ENCODE measurements at regions not wholly inside any gene's neighbourhood (a gene's known extent, or its start where the extent isn't known, plus 50 kb on each side); places are given as distances from the start of the nearest gene placed in this dataset.
"Not testable (repeated sequence)": the region's sequence is repeated elsewhere in the genome, so short reads cannot be mapped to it uniquely, and the experiment has no call there.

- H3K4me1 Mint-ChIP-seq; H3K27me3 Mint-ChIP-seq; DNase-seq (ENCODE audit: low spot score in 2 of 2); H3K4me3 Mint-ChIP-seq; H3K36me3 Mint-ChIP-seq; H3K9me3 Mint-ChIP-seq; H3K27ac Mint-ChIP-seq; ATAC-seq (ENCODE audit: low read depth): not testable (repeated sequence)
Observed at GRCh38 chr2:111457191-111457590, 336.5 kb downstream of the BCL2L11 start.

GRCh38 chr2:111460901-111461300 is 340.2 kb downstream of the BCL2L11 start:
- not testable (repeated sequence) for H3K4me3 Mint-ChIP-seq

GRCh38 chr2:111461831-111462230 is 341.1 kb downstream of the BCL2L11 start:
- not testable (repeated sequence) for H3K4me3 Mint-ChIP-seq; H3K36me3 Mint-ChIP-seq; H3K4me1 Mint-ChIP-seq; H3K9me3 Mint-ChIP-seq; H3K27me3 Mint-ChIP-seq; H3K27ac Mint-ChIP-seq; DNase-seq (ENCODE audit: low spot score in 2 of 2); ATAC-seq (ENCODE audit: low read depth)

More at GRCh38 chr2:111460901-111461300, 340.2 kb downstream of the BCL2L11 start:
- H3K36me3 Mint-ChIP-seq; ATAC-seq (ENCODE audit: low read depth); H3K27me3 Mint-ChIP-seq; H3K27ac Mint-ChIP-seq; DNase-seq (ENCODE audit: low spot score in 2 of 2); H3K4me1 Mint-ChIP-seq; H3K9me3 Mint-ChIP-seq: not testable (repeated sequence)

- not testable (repeated sequence) for H3K4me3 Mint-ChIP-seq; H3K27me3 Mint-ChIP-seq; DNase-seq (ENCODE audit: low spot score in 2 of 2); H3K27ac Mint-ChIP-seq; H3K36me3 Mint-ChIP-seq; H3K4me1 Mint-ChIP-seq; H3K9me3 Mint-ChIP-seq; ATAC-seq (ENCODE audit: low read depth)
Observed at GRCh38 chr2:111462572-111462971, 341.9 kb downstream of the BCL2L11 start.

- H3K9me3 Mint-ChIP-seq; DNase-seq (ENCODE audit: low spot score in 2 of 2); H3K36me3 Mint-ChIP-seq; H3K4me1 Mint-ChIP-seq; H3K27me3 Mint-ChIP-seq; H3K4me3 Mint-ChIP-seq: not testable (repeated sequence)
- H3K27ac Mint-ChIP-seq: peak overlapping the region; percentile 47
- peak; percentile 9 for ATAC-seq (ENCODE audit: low read depth)
Observed at GRCh38 chr2:111463238-111463848, 342.6 kb downstream of the BCL2L11 start.

GRCh38 chr2:111463956-111464355 is 343.2 kb downstream of the BCL2L11 start:
- DNase-seq (ENCODE audit: low spot score in 2 of 2) (peak in 1 of 2 donors; percentile 29), ATAC-seq (ENCODE audit: low read depth) (peak; percentile 98)
- not testable (repeated sequence) for H3K9me3 Mint-ChIP-seq, H3K4me3 Mint-ChIP-seq, H3K27me3 Mint-ChIP-seq, H3K27ac Mint-ChIP-seq, H3K4me1 Mint-ChIP-seq, H3K36me3 Mint-ChIP-seq

GRCh38 chr2:111464367-111464766 is 343.7 kb downstream of the BCL2L11 start:
- not testable (repeated sequence) for H3K4me3 Mint-ChIP-seq; DNase-seq (ENCODE audit: low spot score in 2 of 2); ATAC-seq (ENCODE audit: low read depth); H3K4me1 Mint-ChIP-seq; H3K27ac Mint-ChIP-seq; H3K9me3 Mint-ChIP-seq; H3K36me3 Mint-ChIP-seq; H3K27me3 Mint-ChIP-seq

GRCh38 chr2:111465521-111465920 is 344.8 kb downstream of the BCL2L11 start:
- not testable (repeated sequence) for H3K27ac Mint-ChIP-seq; H3K4me3 Mint-ChIP-seq; H3K9me3 Mint-ChIP-seq; ATAC-seq (ENCODE audit: low read depth); H3K36me3 Mint-ChIP-seq; H3K27me3 Mint-ChIP-seq; DNase-seq (ENCODE audit: low spot score in 2 of 2); H3K4me1 Mint-ChIP-seq

GRCh38 chr2:111466744-111467143 is 346.0 kb downstream of the BCL2L11 start:
- not testable (repeated sequence) for H3K4me1 Mint-ChIP-seq; H3K27me3 Mint-ChIP-seq; DNase-seq (ENCODE audit: low spot score in 2 of 2); H3K36me3 Mint-ChIP-seq; ATAC-seq (ENCODE audit: low read depth); H3K4me3 Mint-ChIP-seq; H3K9me3 Mint-ChIP-seq; H3K27ac Mint-ChIP-seq

- not testable (repeated sequence) for H3K9me3 Mint-ChIP-seq
Observed at GRCh38 chr2:111470924-111471323, 350.2 kb downstream of the BCL2L11 start.

GRCh38 chr2:111471791-111472530 is 351.2 kb downstream of the BCL2L11 start:
- DNase-seq (ENCODE audit: low spot score in 2 of 2); H3K27ac Mint-ChIP-seq; H3K36me3 Mint-ChIP-seq; H3K27me3 Mint-ChIP-seq; H3K4me3 Mint-ChIP-seq; H3K4me1 Mint-ChIP-seq; H3K9me3 Mint-ChIP-seq; ATAC-seq (ENCODE audit: low read depth): not testable (repeated sequence)

More at GRCh38 chr2:111470924-111471323, 350.2 kb downstream of the BCL2L11 start:
- H3K36me3 Mint-ChIP-seq; H3K4me1 Mint-ChIP-seq; H3K27me3 Mint-ChIP-seq; DNase-seq (ENCODE audit: low spot score in 2 of 2); H3K27ac Mint-ChIP-seq; H3K4me3 Mint-ChIP-seq; ATAC-seq (ENCODE audit: low read depth): not testable (repeated sequence)

- not testable (repeated sequence) for H3K36me3 Mint-ChIP-seq; H3K9me3 Mint-ChIP-seq; H3K27me3 Mint-ChIP-seq; H3K4me1 Mint-ChIP-seq; DNase-seq (ENCODE audit: low spot score in 2 of 2); H3K4me3 Mint-ChIP-seq
- peak overlapping the region; percentile 76 for H3K27ac Mint-ChIP-seq
- ATAC-seq (ENCODE audit: low read depth): peak; percentile 71
Observed at GRCh38 chr2:111472844-111473403, 352.2 kb downstream of the BCL2L11 start.

- peak; percentile 54 for ATAC-seq (ENCODE audit: low read depth)
- not testable (repeated sequence) for H3K27me3 Mint-ChIP-seq; H3K4me3 Mint-ChIP-seq; H3K9me3 Mint-ChIP-seq; H3K36me3 Mint-ChIP-seq; DNase-seq (ENCODE audit: low spot score in 2 of 2); H3K4me1 Mint-ChIP-seq
- peak overlapping the region; percentile 76 for H3K27ac Mint-ChIP-seq
Observed at GRCh38 chr2:111473522-111473921, 352.8 kb downstream of the BCL2L11 start.

GRCh38 chr2:111474198-111474705 is 353.5 kb downstream of the BCL2L11 start:
- not testable (repeated sequence) for H3K4me3 Mint-ChIP-seq; H3K36me3 Mint-ChIP-seq; DNase-seq (ENCODE audit: low spot score in 2 of 2); H3K27ac Mint-ChIP-seq; H3K9me3 Mint-ChIP-seq; H3K27me3 Mint-ChIP-seq; ATAC-seq (ENCODE audit: low read depth); H3K4me1 Mint-ChIP-seq
